Neural crest cell (in vitro differentiated cells): ENCODE measurements at regions not wholly inside any gene's neighbourhood (a gene's known extent, or its start where the extent isn't known, plus 50 kb on each side); places are given as distances from the start of the nearest gene placed in this dataset.

Experiments
- DNase-seq: peaks from one replicate; pipeline ENCODE4 v3.0.0; 2021; ENCODE audit warnings: low read depth, mixed read lengths, low spot score
- H3K27ac Mint-ChIP-seq: one replicate; pipeline ENCODE4 v1.8.0; 2021; ENCODE audit warnings: mild to moderate bottlenecking, mixed read lengths; ENCODE audit not compliant: unreplicated experiment
- H3K27me3 Mint-ChIP-seq: 2 replicates; pipeline ENCODE4 v1.8.0; 2021; ENCODE audit warnings: low read depth, mild to moderate bottlenecking, mixed read lengths
- H3K36me3 Mint-ChIP-seq: 2 replicates; pipeline ENCODE4 v1.8.0; 2021; ENCODE audit warnings: low read depth, mild to moderate bottlenecking, mixed read lengths
- H3K4me1 Mint-ChIP-seq: 2 replicates; pipeline ENCODE4 v1.8.0; 2021; ENCODE audit warnings: mixed read lengths
- H3K4me3 Mint-ChIP-seq: one replicate; pipeline ENCODE4 v1.8.0; 2021; ENCODE audit warnings: mild to moderate bottlenecking, mixed read lengths
- H3K9me3 Mint-ChIP-seq: 2 replicates; pipeline ENCODE4 v1.8.0; 2021; ENCODE audit warnings: mixed read lengths
- TF ChIP-seq, protein P1 (sequence below): fragments of 200-600 bp; sonication (generic); conservative IDR thresholded peaks from 2 replicates; pipeline ENCODE4 v1.5.0; 2021; ENCODE audit warnings: antibody characterized with exemption, mild to moderate bottlenecking

DNA sequence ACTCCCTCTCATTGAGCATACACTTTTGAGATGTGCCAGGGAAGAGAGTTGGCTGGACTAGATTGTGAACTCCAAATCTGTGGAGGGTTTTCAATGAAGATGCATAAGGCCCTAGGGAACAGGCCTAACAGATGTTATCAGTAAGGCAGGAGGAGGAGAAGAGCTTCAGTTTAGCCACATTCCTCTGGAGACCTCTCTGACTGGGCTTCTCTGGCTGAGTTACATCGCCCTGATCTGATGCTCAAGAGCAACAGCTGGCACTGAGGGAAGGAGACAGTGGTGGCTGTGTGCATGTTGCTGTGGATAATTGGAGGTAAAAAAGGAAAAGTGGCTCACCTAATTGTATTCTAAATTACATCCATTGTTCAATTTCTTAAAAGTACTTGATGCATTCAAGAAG lies 206.4 kb upstream of the CFAP20DC start:
- Mint-ChIP-seq H3K27me3 (no peaks in the 10 kb centered on the region), H3K4me1 (peaks cover 9% of the 10 kb centered on the region), H3K9me3 (no peaks in the 10 kb centered on the region), H3K36me3 (no peaks in the 10 kb centered on the region), H3K4me3 (no peak overlapping the region), H3K27ac (no peak overlapping the region)
- DNase-seq, result no peak
- TF ChIP-seq, protein P1, sequence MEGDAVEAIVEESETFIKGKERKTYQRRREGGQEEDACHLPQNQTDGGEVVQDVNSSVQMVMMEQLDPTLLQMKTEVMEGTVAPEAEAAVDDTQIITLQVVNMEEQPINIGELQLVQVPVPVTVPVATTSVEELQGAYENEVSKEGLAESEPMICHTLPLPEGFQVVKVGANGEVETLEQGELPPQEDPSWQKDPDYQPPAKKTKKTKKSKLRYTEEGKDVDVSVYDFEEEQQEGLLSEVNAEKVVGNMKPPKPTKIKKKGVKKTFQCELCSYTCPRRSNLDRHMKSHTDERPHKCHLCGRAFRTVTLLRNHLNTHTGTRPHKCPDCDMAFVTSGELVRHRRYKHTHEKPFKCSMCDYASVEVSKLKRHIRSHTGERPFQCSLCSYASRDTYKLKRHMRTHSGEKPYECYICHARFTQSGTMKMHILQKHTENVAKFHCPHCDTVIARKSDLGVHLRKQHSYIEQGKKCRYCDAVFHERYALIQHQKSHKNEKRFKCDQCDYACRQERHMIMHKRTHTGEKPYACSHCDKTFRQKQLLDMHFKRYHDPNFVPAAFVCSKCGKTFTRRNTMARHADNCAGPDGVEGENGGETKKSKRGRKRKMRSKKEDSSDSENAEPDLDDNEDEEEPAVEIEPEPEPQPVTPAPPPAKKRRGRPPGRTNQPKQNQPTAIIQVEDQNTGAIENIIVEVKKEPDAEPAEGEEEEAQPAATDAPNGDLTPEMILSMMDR, result no peak

GRCh38 chr3:59254976-59255375 lies 205.2 kb upstream of the CFAP20DC start:
- Mint-ChIP-seq H3K27ac (no peak overlapping the region), H3K4me3 (no peak overlapping the region), H3K27me3 (no peaks in the 10 kb centered on the region), H3K4me1 (peaks cover 19% of the 10 kb centered on the region), H3K9me3 (no peaks in the 10 kb centered on the region), H3K36me3 (no peaks in the 10 kb centered on the region)
- DNase-seq, result no peak
- TF ChIP-seq, protein P1, result no peak

DNA sequence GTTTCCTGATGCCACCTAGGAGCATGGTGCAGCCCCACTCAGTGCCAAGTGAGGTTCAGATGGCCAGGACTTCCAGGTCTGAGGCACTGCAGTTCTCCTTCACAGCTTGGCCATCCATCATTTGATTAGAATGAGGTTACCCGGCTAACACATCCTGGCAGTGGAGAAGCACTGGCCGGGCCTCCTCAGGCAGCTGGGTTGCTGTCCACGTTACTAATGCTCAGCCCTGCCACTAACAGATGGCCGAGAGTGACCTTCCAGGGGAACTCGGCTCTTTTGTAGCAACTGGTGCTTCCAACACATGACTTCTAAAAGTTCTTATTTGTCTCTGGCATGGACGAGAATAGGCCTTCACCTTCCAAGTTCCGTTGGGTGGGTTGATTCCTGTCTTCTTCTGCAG lies 204.6 kb upstream of the CFAP20DC start:
- Mint-ChIP-seq H3K4me3 (no peak overlapping the region), H3K27me3 (no peaks in the 10 kb centered on the region), H3K36me3 (no peaks in the 10 kb centered on the region), H3K27ac (no peak overlapping the region), H3K9me3 (no peaks in the 10 kb centered on the region), H3K4me1 (peaks cover 25% of the 10 kb centered on the region)
- no peak for DNase-seq
- TF ChIP-seq, protein P1, result no peak

GRCh38 chr3:59253523-59253922 lies 203.7 kb upstream of the CFAP20DC start:
- no peaks in the 10 kb centered on the region for H3K9me3 Mint-ChIP-seq
- H3K4me3 Mint-ChIP-seq, result no peak overlapping the region
- no peak for DNase-seq
- H3K36me3 Mint-ChIP-seq, result no peaks in the 10 kb centered on the region
- H3K27ac Mint-ChIP-seq, result no peak overlapping the region
- H3K4me1 Mint-ChIP-seq, result peaks cover 34% of the 10 kb centered on the region
- TF ChIP-seq, protein P1, result no peak
- no peaks in the 10 kb centered on the region for H3K27me3 Mint-ChIP-seq

DNA sequence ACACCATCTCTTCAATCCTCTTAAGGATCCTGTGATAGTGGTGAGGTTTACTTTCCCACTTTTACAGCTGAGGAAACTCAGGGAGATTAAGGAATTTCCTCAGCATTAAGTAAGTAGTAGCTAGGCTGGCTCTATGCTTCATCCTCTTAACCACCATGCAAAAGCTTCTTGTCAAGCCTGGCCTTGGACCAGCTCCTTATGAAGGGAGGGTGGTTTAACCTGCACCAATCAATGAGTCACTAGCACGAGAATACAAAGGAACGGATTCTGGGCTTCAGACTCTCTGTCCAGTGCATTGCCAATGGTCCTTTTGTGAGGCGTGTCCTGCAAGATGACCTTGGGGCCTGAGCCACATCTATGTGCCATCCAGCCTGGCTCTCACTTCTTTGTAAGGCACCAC lies 202.0 kb upstream of the CFAP20DC start:
- Mint-ChIP-seq H3K27ac (no peak overlapping the region), H3K27me3 (no peaks in the 10 kb centered on the region)
- TF ChIP-seq, protein P1, result no peak

GRCh38 chr3:59250600-59250999 lies 200.8 kb upstream of the CFAP20DC start:
- Mint-ChIP-seq H3K36me3 (no peaks in the 10 kb centered on the region), H3K27ac (no peak overlapping the region), H3K4me1 (peaks cover 44% of the 10 kb centered on the region), H3K27me3 (no peaks in the 10 kb centered on the region), H3K9me3 (no peaks in the 10 kb centered on the region), H3K4me3 (no peak overlapping the region)
- DNase-seq, result no peak
- TF ChIP-seq, protein P1, result no peak

More for the DNA sequence above, 202.0 kb upstream of the CFAP20DC start:
- Mint-ChIP-seq H3K36me3 (no peaks in the 10 kb centered on the region), H3K9me3 (no peaks in the 10 kb centered on the region), H3K4me1 (peaks cover 34% of the 10 kb centered on the region), H3K4me3 (no peak overlapping the region)
- DNase-seq, result no peak
